Activated T-helper 17 cell treated with anti-CD3 and anti-CD28 coated beads, Interleukin-2, amount 50 U/mL, for 72 hours (primary cell): ENCODE measurements at regions not wholly inside any gene's neighbourhood (a gene's known extent, or its start where the extent isn't known, plus 50 kb on each side); places are given as distances from the start of the nearest gene placed in this dataset.

Experiments
- ATAC-seq: fragments of 150-1000 bp; cut with Tn5 transposase; replicated peaks from 2 replicates; pipeline ENCODE4 v1.10.0; 2021; ENCODE audit warnings: mild to moderate bottlenecking, moderate library complexity
- H3K27ac Mint-ChIP-seq: one replicate; pipeline ENCODE4 v1.8.0; 2022; ENCODE audit warnings: mixed read lengths
- H3K27me3 Mint-ChIP-seq: one replicate; pipeline ENCODE4 v1.8.0; 2022; ENCODE audit warnings: mixed read lengths
- H3K36me3 Mint-ChIP-seq: one replicate; pipeline ENCODE4 v1.8.0; 2022; ENCODE audit warnings: low read depth, mild to moderate bottlenecking, mixed read lengths
- H3K4me1 Mint-ChIP-seq: one replicate; pipeline ENCODE4 v1.8.0; 2022; ENCODE audit warnings: mixed read lengths
- H3K4me3 Mint-ChIP-seq: one replicate; pipeline ENCODE4 v1.8.0; 2022; ENCODE audit warnings: mild to moderate bottlenecking, mixed read lengths
- H3K9me3 Mint-ChIP-seq: one replicate; pipeline ENCODE4 v1.8.0; 2022; ENCODE audit warnings: mixed read lengths

GRCh38 chr2:128440666-128441340 is 122.1 kb upstream of the HS6ST1 start:
- no peak for ATAC-seq
- H3K36me3 Mint-ChIP-seq = no peaks in the 10 kb centered on the region
- no peak overlapping the region for H3K27ac Mint-ChIP-seq
- no peak overlapping the region for H3K4me3 Mint-ChIP-seq
- H3K4me1 Mint-ChIP-seq = no peaks in the 10 kb centered on the region
- H3K9me3 Mint-ChIP-seq = no peaks in the 10 kb centered on the region
- H3K27me3 Mint-ChIP-seq = peaks cover 8% of the 10 kb centered on the region

DNA sequence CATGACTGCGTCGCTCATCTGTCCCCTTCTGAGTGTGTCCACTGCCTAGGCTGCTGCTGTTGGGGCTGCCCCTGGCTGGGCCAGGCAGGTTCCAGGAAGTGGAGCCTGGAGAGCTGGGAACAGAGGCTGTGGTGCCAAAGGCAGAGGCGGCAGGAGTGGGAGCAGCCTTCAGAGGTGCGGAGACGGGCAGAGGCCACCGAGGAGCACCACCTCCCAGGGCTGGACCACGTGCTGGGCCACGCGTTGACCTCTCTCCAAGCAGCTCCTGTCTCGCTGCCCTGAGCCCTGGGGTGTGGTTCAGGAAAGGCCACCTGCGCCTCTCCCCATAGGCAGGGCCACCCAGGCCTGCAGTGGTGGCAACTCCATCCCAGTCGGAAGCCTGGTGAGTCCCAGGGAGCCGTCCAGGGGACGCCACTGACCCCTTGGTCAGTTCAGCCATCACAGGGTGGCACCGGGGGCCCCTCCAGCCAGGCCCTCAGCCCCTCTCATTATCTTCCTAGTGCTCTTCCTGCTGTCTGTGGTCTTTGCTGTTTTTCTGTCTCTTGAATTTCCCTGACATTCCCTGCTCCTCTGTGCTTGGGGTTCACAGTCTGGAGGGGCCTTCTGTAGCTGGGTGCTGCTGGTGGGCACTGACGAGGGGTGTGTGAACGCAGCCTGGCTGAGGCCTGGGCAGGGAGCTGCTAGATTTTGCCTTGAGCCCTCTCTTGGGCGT is 122.8 kb upstream of the HS6ST1 start:
- H3K27me3 Mint-ChIP-seq = peaks cover 4% of the 10 kb centered on the region
- no peak overlapping the region for H3K4me3 Mint-ChIP-seq

GRCh38 chr2:128442053-128442751 is 123.5 kb upstream of the HS6ST1 start:
- Mint-ChIP-seq H3K4me3 (no peak overlapping the region), H3K27me3 (peaks cover 3% of the 10 kb centered on the region), H3K4me1 (no peaks in the 10 kb centered on the region), H3K9me3 (no peaks in the 10 kb centered on the region), H3K27ac (no peak overlapping the region), H3K36me3 (no peaks in the 10 kb centered on the region)
- no peak for ATAC-seq

More for the DNA sequence above, 122.8 kb upstream of the HS6ST1 start:
- Mint-ChIP-seq H3K9me3 (no peaks in the 10 kb centered on the region), H3K36me3 (no peaks in the 10 kb centered on the region), H3K4me1 (no peaks in the 10 kb centered on the region), H3K27ac (no peak overlapping the region)
- ATAC-seq = no peak

DNA sequence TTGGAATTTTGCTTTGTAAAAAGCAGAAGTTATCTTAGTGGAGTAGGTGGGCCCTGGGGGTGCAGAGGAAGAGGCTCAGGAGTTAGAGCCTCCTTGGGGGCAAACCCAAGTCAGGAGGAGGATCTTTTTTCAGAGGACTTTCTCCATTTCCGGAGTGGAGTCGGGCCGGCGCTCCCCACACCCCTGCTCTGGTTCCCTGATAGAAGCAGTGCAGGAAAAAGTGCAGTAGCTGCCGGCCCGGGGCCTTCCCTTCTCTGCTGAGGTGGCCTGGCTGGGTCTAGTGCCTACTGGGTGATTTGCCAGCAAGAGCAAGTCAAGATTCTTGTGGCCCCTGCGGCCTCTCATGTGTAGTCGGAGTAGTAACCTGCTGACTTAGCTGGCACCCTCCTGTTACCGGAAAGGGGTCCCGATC is 124.2 kb upstream of the HS6ST1 start:
- Mint-ChIP-seq H3K4me1 (no peaks in the 10 kb centered on the region), H3K9me3 (no peaks in the 10 kb centered on the region), H3K27me3 (peaks cover 3% of the 10 kb centered on the region), H3K4me3 (no peak overlapping the region), H3K27ac (no peak overlapping the region), H3K36me3 (no peaks in the 10 kb centered on the region)
- ATAC-seq = no peak

- H3K27me3 Mint-ChIP-seq = peaks cover 3% of the 10 kb centered on the region
- H3K4me3 Mint-ChIP-seq = no peak overlapping the region
- no peaks in the 10 kb centered on the region for H3K4me1 Mint-ChIP-seq
- no peak overlapping the region for H3K27ac Mint-ChIP-seq
- no peaks in the 10 kb centered on the region for H3K9me3 Mint-ChIP-seq
- H3K36me3 Mint-ChIP-seq = no peaks in the 10 kb centered on the region
- ATAC-seq = no peak
These were observed 125.6 kb upstream of the HS6ST1 start for GRCh38 chr2:128444121-128444771.

DNA sequence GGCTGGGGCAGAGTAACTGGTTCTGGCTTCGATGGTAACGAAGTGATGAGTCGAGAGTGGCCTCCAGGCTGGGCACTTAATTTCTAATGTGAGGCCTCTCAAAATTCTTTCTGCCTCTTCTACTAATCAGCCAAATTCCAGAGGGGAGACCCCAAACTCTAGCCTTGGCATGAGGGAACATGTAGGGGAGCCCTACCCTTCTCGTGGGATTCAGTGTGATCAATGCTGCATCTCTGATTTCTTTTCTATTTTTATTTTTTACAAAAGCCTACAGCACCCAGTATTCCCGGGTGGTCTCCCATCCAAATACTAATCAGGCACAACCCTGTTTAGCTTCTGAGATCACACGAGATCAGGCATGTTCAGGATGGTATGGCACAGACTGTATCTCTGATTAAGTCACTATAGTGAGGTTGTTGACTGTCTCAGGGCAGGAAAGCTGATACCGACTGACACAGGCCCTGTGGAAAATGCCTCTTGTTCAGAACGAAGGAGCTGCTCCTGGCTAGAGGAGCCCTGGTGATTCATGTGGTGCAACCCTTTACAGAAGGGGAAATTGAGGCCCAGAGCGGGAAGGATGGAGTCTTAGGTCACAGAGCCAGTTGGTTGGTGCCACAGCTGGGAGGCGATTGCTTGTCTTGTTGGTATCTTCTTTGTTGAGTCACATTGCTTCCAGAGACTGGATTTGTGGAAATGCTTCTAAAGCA is 126.3 kb upstream of the HS6ST1 start:
- no peak for ATAC-seq
- Mint-ChIP-seq H3K27ac (no peak overlapping the region), H3K4me3 (no peak overlapping the region), H3K4me1 (no peaks in the 10 kb centered on the region), H3K9me3 (no peaks in the 10 kb centered on the region), H3K36me3 (no peaks in the 10 kb centered on the region), H3K27me3 (peaks cover 3% of the 10 kb centered on the region)

DNA sequence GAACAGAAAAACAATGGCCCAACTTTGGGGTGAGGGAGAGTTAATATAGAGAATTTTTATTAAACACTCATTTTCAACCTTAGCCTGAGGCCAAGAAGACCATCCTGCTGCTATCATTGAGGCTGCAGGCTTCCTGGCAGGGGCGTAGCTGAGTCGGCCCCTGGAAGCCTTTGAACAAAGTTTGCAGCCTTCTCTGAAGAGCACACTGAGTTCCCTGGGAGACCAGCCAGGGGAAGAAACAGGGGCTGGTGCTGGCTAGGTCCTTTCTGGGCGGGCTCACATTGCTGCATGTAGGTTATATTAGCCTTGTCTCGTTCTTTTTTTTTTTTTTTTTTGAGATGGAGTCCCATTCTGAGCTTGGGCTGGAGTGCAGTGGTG is 126.8 kb upstream of the HS6ST1 start:
- Mint-ChIP-seq H3K4me1 (no peaks in the 10 kb centered on the region), H3K27me3 (peaks cover 3% of the 10 kb centered on the region), H3K27ac (no peak overlapping the region), H3K4me3 (no peak overlapping the region), H3K9me3 (no peaks in the 10 kb centered on the region), H3K36me3 (no peaks in the 10 kb centered on the region)
- no peak for ATAC-seq

DNA sequence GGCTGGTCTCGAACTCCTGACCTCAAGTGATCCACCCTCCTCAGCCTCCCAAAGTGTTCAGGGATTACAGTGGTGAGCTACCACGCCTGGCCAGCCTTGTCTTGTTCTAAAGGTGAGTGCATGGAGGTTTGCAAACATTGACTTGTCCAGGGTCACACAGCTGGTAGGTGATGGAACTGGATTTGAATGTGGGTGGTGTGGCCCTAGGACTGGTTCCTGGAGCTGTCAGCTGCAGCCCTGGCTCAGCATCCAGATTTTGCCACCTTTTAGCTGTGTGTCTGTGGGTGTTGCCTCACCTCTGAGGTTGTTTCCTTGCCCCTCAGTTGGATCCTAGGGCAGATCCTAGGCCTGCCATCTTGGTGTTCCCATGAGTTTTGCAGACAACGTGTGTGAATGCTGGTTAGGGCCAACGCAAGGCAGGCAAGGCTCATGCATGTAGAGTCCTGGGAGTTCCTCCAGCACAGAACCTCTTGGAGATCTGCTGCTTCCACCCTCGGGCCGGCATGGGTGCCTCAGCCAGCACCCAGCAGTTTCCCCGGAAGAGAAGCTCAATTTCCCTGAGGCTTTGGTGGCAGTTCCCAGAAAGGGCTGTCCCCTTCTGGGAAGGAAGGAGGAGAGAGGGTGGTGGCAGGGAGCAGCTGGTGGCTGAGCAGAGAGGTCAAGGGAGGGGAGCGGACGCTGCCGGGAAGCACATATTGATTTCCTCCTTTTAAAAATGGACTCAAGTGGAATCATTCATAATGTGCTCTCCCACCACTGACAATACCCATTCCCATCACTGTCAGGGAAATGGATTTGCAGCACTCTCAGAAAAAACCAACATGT is 127.6 kb upstream of the HS6ST1 start:
- Mint-ChIP-seq H3K9me3 (no peaks in the 10 kb centered on the region), H3K4me3 (no peak overlapping the region), H3K36me3 (no peaks in the 10 kb centered on the region), H3K4me1 (no peaks in the 10 kb centered on the region), H3K27me3 (peaks cover 3% of the 10 kb centered on the region), H3K27ac (no peak overlapping the region)
- no peak for ATAC-seq

DNA sequence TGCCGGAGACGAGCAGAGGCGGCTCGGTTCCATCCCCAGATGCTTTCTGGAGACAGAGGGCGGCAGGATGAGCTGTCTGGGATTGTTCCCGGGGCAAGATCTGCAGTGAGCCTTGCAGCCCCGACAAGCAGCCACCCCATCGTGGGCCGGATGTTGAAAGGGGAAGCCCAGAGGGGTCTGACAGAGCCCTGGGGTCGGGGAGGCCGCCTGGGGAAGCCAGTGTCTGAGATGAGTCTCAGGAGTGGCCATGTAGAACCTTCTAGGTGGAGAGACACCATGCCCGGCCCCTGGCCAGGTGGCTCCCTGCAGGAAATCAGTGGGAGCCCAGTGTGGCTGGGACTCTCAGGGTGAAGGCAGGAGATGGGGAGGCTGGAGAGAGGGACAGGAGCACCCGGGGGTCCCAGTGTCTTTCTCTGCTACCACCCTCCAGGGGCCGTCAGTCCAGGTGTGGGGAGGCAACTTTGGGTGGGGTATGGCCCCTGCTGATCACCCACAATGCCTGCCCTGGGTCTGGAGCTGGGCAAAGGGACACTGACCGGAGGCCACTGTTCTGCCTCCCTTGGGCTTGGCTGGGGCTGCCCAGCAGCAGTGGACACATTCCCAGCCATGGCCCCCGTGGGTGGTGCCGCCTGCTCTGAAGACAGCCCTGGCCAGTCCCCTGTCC is 128.3 kb upstream of the HS6ST1 start:
- no peaks in the 10 kb centered on the region for H3K9me3 Mint-ChIP-seq
- H3K27me3 Mint-ChIP-seq = peaks cover 2% of the 10 kb centered on the region
- H3K36me3 Mint-ChIP-seq = no peaks in the 10 kb centered on the region
- H3K4me1 Mint-ChIP-seq = no peaks in the 10 kb centered on the region
- H3K4me3 Mint-ChIP-seq = no peak overlapping the region
- no peak overlapping the region for H3K27ac Mint-ChIP-seq
- no peak for ATAC-seq

GRCh38 chr2:128447538-128447995 is 128.9 kb upstream of the HS6ST1 start:
- H3K27me3 Mint-ChIP-seq = peaks cover 7% of the 10 kb centered on the region
- no peaks in the 10 kb centered on the region for H3K4me1 Mint-ChIP-seq
- no peak for ATAC-seq
- H3K27ac Mint-ChIP-seq = no peak overlapping the region
- H3K9me3 Mint-ChIP-seq = no peaks in the 10 kb centered on the region
- no peak overlapping the region for H3K4me3 Mint-ChIP-seq
- no peaks in the 10 kb centered on the region for H3K36me3 Mint-ChIP-seq

GRCh38 chr2:128448331-128449225 is 129.9 kb upstream of the HS6ST1 start:
- Mint-ChIP-seq H3K27ac (no peak overlapping the region), H3K4me3 (no peak overlapping the region), H3K4me1 (no peaks in the 10 kb centered on the region), H3K9me3 (no peaks in the 10 kb centered on the region), H3K36me3 (no peaks in the 10 kb centered on the region), H3K27me3 (peaks cover 11% of the 10 kb centered on the region)
- no peak for ATAC-seq

GRCh38 chr2:128449226-128450061 is 130.8 kb upstream of the HS6ST1 start:
- no peak overlapping the region for H3K27ac Mint-ChIP-seq
- no peaks in the 10 kb centered on the region for H3K4me1 Mint-ChIP-seq
- H3K36me3 Mint-ChIP-seq = no peaks in the 10 kb centered on the region
- peaks cover 11% of the 10 kb centered on the region for H3K27me3 Mint-ChIP-seq
- no peak overlapping the region for H3K4me3 Mint-ChIP-seq
- H3K9me3 Mint-ChIP-seq = no peaks in the 10 kb centered on the region
- no peak for ATAC-seq
